CD14-positive monocyte (primary cell): ENCODE measurements at regions not wholly inside any gene's neighbourhood (a gene's known extent, or its start where the extent isn't known, plus 50 kb on each side); places are given as distances from the start of the nearest gene placed in this dataset.

ENCODE experiments used
- DNase-seq, 3 donors: peaks; one replicate each; pipeline ENCODE4 v3.0.0-alpha.2; 2011 to 2022
- H2AFZ ChIP-seq: 2 replicates; pipeline ENCODE4 v1.6.0; 2012; ENCODE audit warnings: mild to moderate bottlenecking, low read depth, low read length, inconsistent platforms; ENCODE audit not compliant: insufficient read depth, poor library complexity, severe bottlenecking
- H3K27ac ChIP-seq, 2 donors: 1 replicate in 1 of 2; 2 replicates in 1 of 2; pipeline ENCODE4 v1.5.1; 2012 to 2013; ENCODE audit warnings: low read length in 2 of 2, control low read depth in 1 of 2, inconsistent platforms in 1 of 2, low read depth in 1 of 2, mild to moderate bottlenecking in 1 of 2
- H3K27me3 ChIP-seq, 2 donors: one replicate each; pipeline versions ENCODE4 v1.6.0 to v1.6.1; 2011 to 2013; ENCODE audit warnings: low read length in 2 of 2; ENCODE audit not compliant: control insufficient read depth in 2 of 2, insufficient read depth in 2 of 2
- H3K36me3 ChIP-seq, 2 donors: replicated peaks in 1 of 2; 1 replicate in 1 of 2; 2 replicates in 1 of 2; pipeline versions ENCODE4 v1.5.1 to v1.6.1; 2012 to 2013; ENCODE audit warnings: low read length in 2 of 2, control low read depth in 1 of 2, inconsistent platforms in 1 of 2, mild to moderate bottlenecking in 1 of 2; ENCODE audit not compliant: insufficient read depth in 2 of 2, control insufficient read depth in 1 of 2
- H3K4me1 ChIP-seq, 2 donors: 1 replicate in 1 of 2; 2 replicates in 1 of 2; pipeline versions ENCODE4 v1.5.1 to v1.6.1; 2012 to 2013; ENCODE audit warnings: low read length in 2 of 2, control low read depth in 1 of 2, inconsistent platforms in 1 of 2, mild to moderate bottlenecking in 1 of 2, moderate library complexity in 1 of 2; ENCODE audit not compliant: insufficient read depth in 2 of 2, control insufficient read depth in 1 of 2
- H3K4me2 ChIP-seq: replicated peaks from 2 replicates; pipeline ENCODE3; 2012; ENCODE audit warnings: low read length, moderate library complexity, mild to moderate bottlenecking; ENCODE audit not compliant: poor library complexity, severe bottlenecking; ENCODE audit errors: extremely low read depth
- H3K4me3 ChIP-seq, 3 experiments: fragments of 200-600 bp in 1 of 3; sonication (generic) in 1 of 3; replicated peaks in 1 of 3; 1 replicate in 2 of 3; 2 replicates in 1 of 3; pipeline ENCODE4 v1.5.1; 2011 to 2013; ENCODE audit warnings: low read length in 3 of 3, mild to moderate bottlenecking in 3 of 3, control low read depth in 2 of 3, low read depth in 2 of 3, inconsistent platforms in 1 of 3, moderate library complexity in 1 of 3
- H3K79me2 ChIP-seq: 2 replicates; pipeline ENCODE4 v1.6.0; 2012; ENCODE audit warnings: mild to moderate bottlenecking, control low read depth, inconsistent platforms, low read length, moderate library complexity; ENCODE audit not compliant: insufficient read depth
- H3K9ac ChIP-seq: 2 replicates; pipeline ENCODE4 v1.6.0; 2017; ENCODE audit warnings: low read length, mild to moderate bottlenecking; ENCODE audit not compliant: insufficient read depth, poor library complexity, severe bottlenecking
- H3K9me3 ChIP-seq, 2 donors: replicated peaks in 1 of 2; 1 replicate in 1 of 2; 2 replicates in 1 of 2; pipeline versions ENCODE4 v1.5.1 to v1.6.1; 2012 to 2013; ENCODE audit warnings: low read length in 2 of 2, control low read depth in 1 of 2; ENCODE audit not compliant: control insufficient read depth in 1 of 2, insufficient read depth in 1 of 2
- H4K20me1 ChIP-seq: 2 replicates; pipeline ENCODE4 v1.6.0; 2012; ENCODE audit warnings: mild to moderate bottlenecking, low read length, control low read depth, moderate library complexity; ENCODE audit not compliant: insufficient read depth
- H3K27ac Mint-ChIP-seq, 7 donors: one replicate each; pipeline ENCODE4 v1.8.0; 2020; ENCODE audit warnings: mild to moderate bottlenecking in 7 of 7, mixed read lengths in 7 of 7, moderate library complexity in 6 of 7, inconsistent platforms in 2 of 7
- H3K27me3 Mint-ChIP-seq, 3 donors: one replicate each; pipeline ENCODE4 v1.8.0; 2021 to 2022; ENCODE audit warnings: low read depth in 3 of 3, mild to moderate bottlenecking in 3 of 3, mixed read lengths in 3 of 3, moderate library complexity in 3 of 3, inconsistent platforms in 1 of 3
- H3K36me3 Mint-ChIP-seq, 2 donors: one replicate each; pipeline ENCODE4 v1.8.0; 2020; ENCODE audit warnings: mixed read lengths in 2 of 2, inconsistent platforms in 1 of 2, mild to moderate bottlenecking in 1 of 2
- H3K4me1 Mint-ChIP-seq: one replicate; pipeline ENCODE4 v1.8.0; 2020; ENCODE audit warnings: mild to moderate bottlenecking, mixed read lengths
- H3K4me3 Mint-ChIP-seq, 2 donors: one replicate each; pipeline ENCODE4 v1.8.0; 2020; ENCODE audit warnings: mild to moderate bottlenecking in 2 of 2, mixed read lengths in 2 of 2, moderate library complexity in 1 of 2
- H3K9me3 Mint-ChIP-seq, 7 donors: one replicate each; pipeline ENCODE4 v1.8.0; 2020 to 2022; ENCODE audit warnings: mixed read lengths in 7 of 7, mild to moderate bottlenecking in 6 of 7, moderate library complexity in 6 of 7, inconsistent platforms in 2 of 7
- CTCF ChIP-seq: fragments of 200-600 bp; IDR thresholded peaks from one replicate; pipeline ENCODE4 v1.8.0; 2022; ENCODE audit warnings: antibody characterized with exemption, mild to moderate bottlenecking
- WGBS: methylation state at CpG from one replicate; pipeline ENCODE4 v1.1.5; 2013; ENCODE audit warnings: missing lambda C conversion rate; ENCODE audit not compliant: insufficient coverage; 5-methylcytosine and 5-hydroxymethylcytosine counted together
- intact Hi-C, 2 donors: fragments of 100-400 bp; cut with micrococcal nuclease; formaldehyde crosslinking; loops; one replicate each; pipeline versions ENCODE4 v1.15.0 to v1.15.1; 2023

GRCh38 chr10:121303287-121303890 lies 294.9 kb downstream of the FGFR2 start:
- Histone ChIP-seq H3K27ac (no peak overlapping the region), H2AFZ (no peak overlapping the region), H3K4me1 (no peaks in the 10 kb centered on the region), H3K4me3 (no peak overlapping the region), H3K9me3 (no peaks in the 10 kb centered on the region), H3K36me3 (no peaks in the 10 kb centered on the region), H3K27me3 (no peaks in the 10 kb centered on the region), H4K20me1 (no peaks in the 10 kb centered on the region), H3K79me2 (no peaks in the 10 kb centered on the region), H3K9ac (no peak overlapping the region), H3K4me2 (no peak overlapping the region)
- no peak for TF ChIP-seq CTCF
- H3K9me3 Mint-ChIP-seq, result peaks cover 0 to 16% (median 0%) of the 10 kb centered on the region in 7 donors
- H3K4me1 Mint-ChIP-seq, result no peaks in the 10 kb centered on the region
- peaks cover 0 to 3% (median 1%) of the 10 kb centered on the region in 3 donors for H3K27me3 Mint-ChIP-seq
- 94% methylated on average over 3 of the region's 10 CpGs for WGBS
- no peak for DNase-seq
- H3K36me3 Mint-ChIP-seq, result no peaks in the 10 kb centered on the region
- H3K4me3 Mint-ChIP-seq, result no peak overlapping the region
- no peak overlapping the region for H3K27ac Mint-ChIP-seq
- intact Hi-C loops, result no loop called here

GRCh38 chr10:121305066-121305465 lies 293.2 kb downstream of the FGFR2 start:
- no peaks in the 10 kb centered on the region for H3K79me2 ChIP-seq
- 100% methylated on average over 1 of the region's 2 CpGs for WGBS
- H3K27ac ChIP-seq, result no peak overlapping the region
- Mint-ChIP-seq H3K4me1 (no peaks in the 10 kb centered on the region), H3K9me3 (peaks cover 0 to 16% (median 0%) of the 10 kb centered on the region in 7 donors), H3K27ac (no peak overlapping the region), H3K36me3 (no peaks in the 10 kb centered on the region), H3K27me3 (peaks cover 0 to 3% (median 0%) of the 10 kb centered on the region in 3 donors), H3K4me3 (no peak overlapping the region)
- no peak overlapping the region for H3K4me3 ChIP-seq
- H3K27me3 ChIP-seq, result no peaks in the 10 kb centered on the region
- TF ChIP-seq CTCF, result no peak
- H3K36me3 ChIP-seq, result no peaks in the 10 kb centered on the region
- no peak overlapping the region for H3K4me2 ChIP-seq
- H3K4me1 ChIP-seq, result no peaks in the 10 kb centered on the region
- H3K9ac ChIP-seq, result no peak overlapping the region
- intact Hi-C loops, result no loop called here
- no peaks in the 10 kb centered on the region for H3K9me3 ChIP-seq
- H2AFZ ChIP-seq, result no peak overlapping the region
- H4K20me1 ChIP-seq, result no peaks in the 10 kb centered on the region
- no peak for DNase-seq
